Gastrocnemius medialis (tissue), 4 donors: ENCODE measurements at regions not wholly inside any gene's neighbourhood (a gene's known extent, or its start where the extent isn't known, plus 50 kb on each side); places are given as distances from the start of the nearest gene placed in this dataset.

Source experiments
- CTCF ChIP-seq, 5 experiments: fragments of 450-650 bp in 3 of 5; fragments of 200-600 bp in 2 of 5; sonication (generic) in 2 of 5; IDR thresholded peaks in 4 of 5; conservative IDR thresholded peaks in 1 of 5; 1 replicate in 4 of 5; 2 replicates in 1 of 5; pipeline ENCODE4 v1.5.1; 2016 to 2019; ENCODE audit warnings: antibody characterized with exemption in 5 of 5, mild to moderate bottlenecking in 3 of 5, moderate library complexity in 3 of 5
- POLR2A ChIP-seq, 2 donors: fragments of 450-650 bp; IDR thresholded peaks; one replicate each; pipeline ENCODE4 v1.6.1; 2017; ENCODE audit warnings: antibody characterized with exemption in 2 of 2, mild to moderate bottlenecking in 2 of 2, moderate library complexity in 2 of 2

GRCh38 chr1:243939167-243939848 is 89.3 kb upstream of the AKT3 start:
- TF ChIP-seq POLR2A (IDR thresholded peaks at IDR 0.05), result no peak
- TF ChIP-seq CTCF (IDR thresholded peaks at IDR 0.05 in 4 of 5, conservative IDR thresholded peaks at IDR 0.05 in 1 of 5), result no peak
